ENCODE measurements at regions not wholly inside any gene's neighbourhood (a gene's known extent, or its start where the extent isn't known, plus 50 kb on each side); places are given as distances from the start of the nearest gene placed in this dataset.

- TF ChIP-seq CTCF (IDR thresholded peaks at IDR 0.05) = no peak
- TF ChIP-seq ZFX (IDR thresholded peaks at IDR 0.05; ENCODE audit: borderline replicate concordance) = no peak
These were observed 118.3 kb downstream of the RPRM start for GRCh38 chr2:153360239-153360638.

Measured in 22Rv1 (cell line).